PC-9 (cell line): ENCODE measurements at regions not wholly inside any gene's neighbourhood (a gene's known extent, or its start where the extent isn't known, plus 50 kb on each side); places are given as distances from the start of the nearest gene placed in this dataset.

ENCODE experiments used
- BruUV-seq: library from RNA; stranded (reverse); fragments of 400-500 nt; replicated peaks from 2 replicates; lab custom pipeline; 2021; lab: Mats Ljungman, UMichigan
- CTCF ChIA-PET: fragments of 300-600 bp; sonication (Branson Sonifier 250); formaldehyde crosslinking; loops from one replicate; lab custom pipeline; 2022; ENCODE audit warnings: antibody characterized with exemption; lab: Charles Lee
- POLR2A ChIA-PET: fragments of 300-600 bp; sonication (Branson Sonifier 250); formaldehyde crosslinking; loops from one replicate; lab custom pipeline; 2022; ENCODE audit warnings: antibody characterized with exemption; ENCODE audit not compliant: unreplicated experiment; lab: Charles Lee
- DNase-seq, 2 experiments: peaks; one replicate each; pipeline versions ENCODE4 v3.0.0 to v3.0.0-alpha.2; 2015 to 2022; ENCODE audit warnings: mixed read lengths in 1 of 2
- H2AFZ ChIP-seq: fragments of 200-600 bp; sonication (generic); 2 replicates; pipeline ENCODE4 v1.8.1; 2017; ENCODE audit warnings: antibody characterized with exemption
- H3F3A ChIP-seq: fragments of 200-600 bp; sonication (generic); 2 replicates; pipeline ENCODE4 v1.8.1; 2017; ENCODE audit warnings: antibody characterized with exemption, mild to moderate bottlenecking, low read depth; ENCODE audit not compliant: insufficient read depth
- H3K27ac ChIP-seq: fragments of 200-600 bp; sonication (generic); 2 replicates; pipeline ENCODE4 v1.6.1; 2016; ENCODE audit warnings: mixed run types
- H3K27me3 ChIP-seq: fragments of 200-600 bp; sonication (generic); 2 replicates; pipeline ENCODE4 v1.6.1; 2016; ENCODE audit warnings: low read depth, mixed run types; ENCODE audit not compliant: insufficient read depth
- H3K36me3 ChIP-seq: fragments of 200-600 bp; sonication (generic); 2 replicates; pipeline ENCODE4 v1.6.1; 2016; ENCODE audit warnings: low read depth, mixed run types
- H3K4me1 ChIP-seq: fragments of 200-600 bp; sonication (generic); replicated peaks from 2 replicates; pipeline ENCODE4 v1.6.1; 2016; ENCODE audit warnings: mixed run types; ENCODE audit not compliant: insufficient read depth
- H3K4me2 ChIP-seq: fragments of 200-600 bp; sonication (generic); 2 replicates; pipeline ENCODE4 v1.6.1; 2017; ENCODE audit warnings: mixed run types
- H3K4me3 ChIP-seq: fragments of 200-600 bp; sonication (generic); 2 replicates; pipeline ENCODE4 v1.6.1; 2016; ENCODE audit warnings: mixed run types
- H3K79me2 ChIP-seq: fragments of 200-600 bp; sonication (generic); 2 replicates; pipeline ENCODE4 v1.6.1; 2017; ENCODE audit warnings: low read depth, mixed run types
- H3K9me2 ChIP-seq: fragments of 200-600 bp; sonication (generic); 2 replicates; pipeline ENCODE4 v1.8.1; 2017; ENCODE audit warnings: mild to moderate bottlenecking; ENCODE audit not compliant: insufficient read depth
- H3K9me3 ChIP-seq: fragments of 200-600 bp; sonication (generic); 2 replicates; pipeline ENCODE4 v1.8.1; 2016; ENCODE audit warnings: low read depth; ENCODE audit not compliant: insufficient read depth
- H4K20me1 ChIP-seq: fragments of 200-600 bp; sonication (generic); 2 replicates; pipeline ENCODE4 v1.8.1; 2017; ENCODE audit not compliant: insufficient read depth
- CTCF ChIP-seq: fragments of 200-600 bp; sonication (generic); conservative IDR thresholded peaks from 2 replicates; pipeline ENCODE4 v1.6.1; 2017; ENCODE audit warnings: mixed run types, antibody characterized with exemption, mild to moderate bottlenecking, moderate library complexity
- EZH2 ChIP-seq: fragments of 200-600 bp; sonication (generic); IDR thresholded peaks from 2 replicates; pipeline ENCODE4 v1.8.0; 2017; ENCODE audit warnings: antibody characterized with exemption, low read depth
- intact Hi-C: fragments of 100-400 bp; cut with micrococcal nuclease; formaldehyde crosslinking; loops from one replicate; pipeline ENCODE4 v1.10.0; 2022; ENCODE audit not compliant: unreplicated experiment

GRCh38 chr5:154557548-154557947 lies 79.5 kb upstream of the HAND1 start:
- DNase-seq = no peak
- no TSS peak for BruUV-seq
- ChIA-PET POLR2A (no interaction called here), CTCF (no interaction called here)
- Histone ChIP-seq H3K9me3 (no peaks in the 10 kb centered on the region), H3K36me3 (no peaks in the 10 kb centered on the region), H3K9me2 (0 out of 2 replicates have a peak, but pooled peaks cover 2% of the 10 kb centered on the region), H3K79me2 (no peaks in the 10 kb centered on the region), H3F3A (no peaks in the 10 kb centered on the region), H4K20me1 (no peaks in the 10 kb centered on the region), H3K27ac (no peak overlapping the region), H3K4me1 (no peaks in the 10 kb centered on the region), H2AFZ (no peak overlapping the region), H3K4me3 (no peak overlapping the region), H3K27me3 (no peaks in the 10 kb centered on the region), H3K4me2 (no peak overlapping the region)
- TF ChIP-seq EZH2 (no peak), CTCF (no peak)
- intact Hi-C loops = no loop called here

- TF ChIP-seq CTCF (no peak), EZH2 (no peak)
- no peaks in the 10 kb centered on the region for H4K20me1 ChIP-seq
- no peaks in the 10 kb centered on the region for H3K9me3 ChIP-seq
- no peak for DNase-seq
- H3F3A ChIP-seq = no peaks in the 10 kb centered on the region
- H3K36me3 ChIP-seq = no peaks in the 10 kb centered on the region
- no peak overlapping the region for H3K4me3 ChIP-seq
- POLR2A ChIA-PET = no interaction called here
- H3K4me2 ChIP-seq = no peak overlapping the region
- no peak overlapping the region for H3K27ac ChIP-seq
- H3K79me2 ChIP-seq = no peaks in the 10 kb centered on the region
- CTCF ChIA-PET = no interaction called here
- no peaks in the 10 kb centered on the region for H3K27me3 ChIP-seq
- H2AFZ ChIP-seq = no peak overlapping the region
- H3K9me2 ChIP-seq = no peaks in the 10 kb centered on the region
- intact Hi-C loops = no loop called here
- H3K4me1 ChIP-seq = no peaks in the 10 kb centered on the region
- BruUV-seq = no TSS peak
Observed at GRCh38 chr5:154547551-154547950, 69.5 kb upstream of the HAND1 start.

GRCh38 chr5:154546719-154547118 lies 68.7 kb upstream of the HAND1 start:
- no peak overlapping the region for H3K4me3 ChIP-seq
- H3F3A ChIP-seq = no peaks in the 10 kb centered on the region
- H3K36me3 ChIP-seq = no peaks in the 10 kb centered on the region
- CTCF ChIA-PET = no interaction called here
- DNase-seq = no peak
- POLR2A ChIA-PET = no interaction called here
- BruUV-seq = no TSS peak
- no peaks in the 10 kb centered on the region for H3K9me2 ChIP-seq
- no peaks in the 10 kb centered on the region for H4K20me1 ChIP-seq
- H2AFZ ChIP-seq = no peak overlapping the region
- no peaks in the 10 kb centered on the region for H3K79me2 ChIP-seq
- H3K4me1 ChIP-seq = no peaks in the 10 kb centered on the region
- intact Hi-C loops = no loop called here
- no peak for TF ChIP-seq CTCF
- no peaks in the 10 kb centered on the region for H3K27me3 ChIP-seq
- no peak overlapping the region for H3K4me2 ChIP-seq
- H3K27ac ChIP-seq = no peak overlapping the region
- H3K9me3 ChIP-seq = no peaks in the 10 kb centered on the region
